Transverse colon (tissue), 4 donors: ENCODE measurements at regions not wholly inside any gene's neighbourhood (a gene's known extent, or its start where the extent isn't known, plus 50 kb on each side); places are given as distances from the start of the nearest gene placed in this dataset.

ENCODE experiments used
- DNase-seq: peaks from one replicate; pipeline ENCODE4 v3.0.0-alpha.2; 2019
- H3K27ac ChIP-seq, 4 donors: fragments of 200-600 bp; sonication (generic); 2 replicates each; pipeline ENCODE4 v1.5.1; 2016 to 2018; ENCODE audit warnings: inconsistent platforms in 4 of 4
- H3K27me3 ChIP-seq: fragments of 200-600 bp; sonication (generic); 2 replicates; pipeline ENCODE4 v1.5.1; 2017; ENCODE audit warnings: inconsistent platforms
- H3K36me3 ChIP-seq, 4 donors: fragments of 200-600 bp; sonication (generic); 2 replicates each; pipeline ENCODE4 v1.5.1; 2017 to 2019; ENCODE audit warnings: inconsistent platforms in 4 of 4
- H3K4me1 ChIP-seq, 4 donors: fragments of 200-600 bp; sonication (generic); 2 replicates each; pipeline ENCODE4 v1.5.1; 2017 to 2020; ENCODE audit warnings: inconsistent platforms in 4 of 4
- H3K4me3 ChIP-seq, 4 donors: fragments of 200-600 bp; sonication (generic); 1 replicate in 1 of 4; 2 replicates in 3 of 4; pipeline versions ENCODE4 v1.5.1 to v1.6.1; 2017 to 2019; ENCODE audit warnings: inconsistent platforms in 4 of 4
- H3K9me3 ChIP-seq, 2 donors: fragments of 200-600 bp; sonication (generic); 2 replicates each; pipeline ENCODE4 v1.5.1; 2017 to 2019; ENCODE audit warnings: inconsistent platforms in 2 of 2
- CTCF ChIP-seq, 5 experiments: fragments of 200-600 bp in 3 of 5; fragments of 450-650 bp in 2 of 5; sonication (generic) in 3 of 5; IDR thresholded peaks; 1 replicate in 2 of 5; 2 replicates in 3 of 5; pipeline ENCODE4 v1.5.1; 2016 to 2017; ENCODE audit warnings: antibody characterized with exemption in 5 of 5, inconsistent platforms in 3 of 5, mild to moderate bottlenecking in 2 of 5, moderate library complexity in 1 of 5
- EP300 ChIP-seq: sonication (generic); formaldehyde crosslinking; IDR thresholded peaks from one replicate; pipeline ENCODE4 v1.6.1; 2017; ENCODE audit warnings: antibody characterized with exemption, low read depth
- POLR2A ChIP-seq: fragments of 450-650 bp; IDR thresholded peaks from one replicate; pipeline ENCODE4 v1.6.1; 2016; ENCODE audit warnings: antibody characterized with exemption, mild to moderate bottlenecking, moderate library complexity
- POLR2AphosphoS5 ChIP-seq, 3 donors: sonication (generic); formaldehyde crosslinking; IDR thresholded peaks; one replicate each; pipeline ENCODE4 v1.6.1; 2016; ENCODE audit warnings: antibody characterized with exemption in 3 of 3
- WGBS, 2 donors: methylation state at CpG; one replicate each; pipeline ENCODE4 v1.1.5; 2018; ENCODE audit warnings: low coverage in 1 of 2; 5-methylcytosine and 5-hydroxymethylcytosine counted together
- in situ Hi-C, 4 donors: fragments of 200-750 bp; cut with MboI; loops; one replicate each; pipeline versions ENCODE4 v1.15.0 to v1.15.1; 2017; ENCODE audit warnings: low sequenced_read_pairs in 3 of 4, low pct_ligation_motif_present in 1 of 4, low pct_unique_long_range_greater_than_20kb in 1 of 4
- intact Hi-C: fragments of 100-400 bp; cut with DNase I; formaldehyde crosslinking; loops from one replicate; pipeline ENCODE4 v1.15.1; 2023; ENCODE audit warnings: low total_unique reads

- no peak overlapping the region for H3K27ac ChIP-seq
- in situ Hi-C loops (no loop called here), intact Hi-C loops (no loop called here)
- no peaks in the 10 kb centered on the region for H3K4me1 ChIP-seq
- H3K27me3 ChIP-seq, result no peaks in the 10 kb centered on the region
- no peaks in the 10 kb centered on the region for H3K36me3 ChIP-seq
- H3K9me3 ChIP-seq, result no peaks in the 10 kb centered on the region
- no peak for DNase-seq
- H3K4me3 ChIP-seq, result no peak overlapping the region
- WGBS, 2 donors, result 76 to 87% methylated on average over 3 of the region's 3 CpGs
- no peak for TF ChIP-seq CTCF (IDR thresholded peaks at IDR 0.05)
- no peak for TF ChIP-seq EP300
- no peak for TF ChIP-seq POLR2AphosphoS5 (IDR thresholded peaks at IDR 0.05)
- TF ChIP-seq POLR2A, result no peak
Observed at GRCh38 chr13:105471673-105472072, 1063.8 kb downstream of the EFNB2 start.

GRCh38 chr13:105466376-105466775 is 1069.1 kb downstream of the EFNB2 start:
- 54 to 68% methylated on average over 1 of the region's 1 CpG for WGBS, 2 donors

GRCh38 chr13:105465745-105466144 is 1069.7 kb downstream of the EFNB2 start, which contains the start of gene DAOA:
Gene DAOA (plus strand): TSS chr13:105466045.
- H3K4me3 ChIP-seq, result no peak within 1 kb of the TSS
- intact Hi-C loops (no loop called here), in situ Hi-C loops (no loop called here)
- H3K27ac ChIP-seq, result no peak within 1 kb of the TSS
- WGBS, 2 donors, result 71 to 82% methylated on average over 1 of the region's 1 CpG
- H3K9me3 ChIP-seq, result no peaks in the 10 kb centered on the region
- H3K36me3 ChIP-seq, result no peaks in the 10 kb centered on the region
- no peak for TF ChIP-seq CTCF (IDR thresholded peaks at IDR 0.05)
- TF ChIP-seq POLR2A, result no peak
- TF ChIP-seq EP300, result no peak
- no peak for TF ChIP-seq POLR2AphosphoS5 (IDR thresholded peaks at IDR 0.05)
- no peaks in the 10 kb centered on the region for H3K27me3 ChIP-seq
- DNase-seq, result no peak
- H3K4me1 ChIP-seq, result no peaks in the 10 kb centered on the region

More at GRCh38 chr13:105466376-105466775, 1069.1 kb downstream of the EFNB2 start:
- Histone ChIP-seq H3K4me3 (no peak overlapping the region), H3K36me3 (no peaks in the 10 kb centered on the region), H3K27ac (no peak overlapping the region), H3K9me3 (no peaks in the 10 kb centered on the region), H3K27me3 (no peaks in the 10 kb centered on the region), H3K4me1 (no peaks in the 10 kb centered on the region)
- TF ChIP-seq POLR2A (no peak), CTCF (IDR thresholded peaks at IDR 0.05) (no peak), POLR2AphosphoS5 (IDR thresholded peaks at IDR 0.05) (no peak), EP300 (no peak)
- in situ Hi-C loops, result no loop called here
- DNase-seq, result no peak
- intact Hi-C loops, result no loop called here

GRCh38 chr13:105465251-105465650 is 1070.2 kb downstream of the EFNB2 start:
- Histone ChIP-seq H3K4me1 (no peaks in the 10 kb centered on the region), H3K4me3 (no peak overlapping the region), H3K27me3 (no peaks in the 10 kb centered on the region), H3K27ac (no peak overlapping the region), H3K36me3 (no peaks in the 10 kb centered on the region), H3K9me3 (no peaks in the 10 kb centered on the region)
- intact Hi-C loops (no loop called here), in situ Hi-C loops (no loop called here)
- no peak for TF ChIP-seq CTCF (IDR thresholded peaks at IDR 0.05)
- no peak for TF ChIP-seq POLR2AphosphoS5 (IDR thresholded peaks at IDR 0.05)
- TF ChIP-seq EP300, result no peak
- TF ChIP-seq POLR2A, result no peak
- no peak for DNase-seq
